Endodermal cell (in vitro differentiated cells): ENCODE measurements at regions not wholly inside any gene's neighbourhood (a gene's known extent, or its start where the extent isn't known, plus 50 kb on each side); places are given as distances from the start of the nearest gene placed in this dataset.

Experiments used
- DNase-seq: peaks from one replicate; pipeline ENCODE4 v3.0.0-alpha.2; 2017
- H3K27ac ChIP-seq: 2 replicates; pipeline ENCODE4 v1.5.1; 2013; ENCODE audit warnings: mild to moderate bottlenecking, low read depth, low read length, moderate library complexity
- H3K27me3 ChIP-seq: 2 replicates; pipeline ENCODE4 v1.6.1; 2013; ENCODE audit warnings: mild to moderate bottlenecking, low read length, moderate library complexity; ENCODE audit not compliant: insufficient read depth, control insufficient read depth, poor library complexity, severe bottlenecking
- H3K36me3 ChIP-seq: 2 replicates; pipeline ENCODE4 v1.7.0; 2013; ENCODE audit warnings: mild to moderate bottlenecking, low read length, moderate library complexity; ENCODE audit not compliant: control insufficient read depth, insufficient read depth
- H3K4me1 ChIP-seq: one replicate; pipeline ENCODE4 v1.7.0; 2013; ENCODE audit warnings: low read length; ENCODE audit not compliant: control insufficient read depth, insufficient read depth
- H3K4me3 ChIP-seq: 2 replicates; pipeline ENCODE4 v1.5.1; 2013; ENCODE audit warnings: mild to moderate bottlenecking, low read length, moderate library complexity
- H3K9ac ChIP-seq: 2 replicates; pipeline ENCODE4 v1.6.1; 2013; ENCODE audit warnings: mild to moderate bottlenecking, low read length, moderate library complexity; ENCODE audit not compliant: poor library complexity, severe bottlenecking; ENCODE audit errors: extremely low read depth
- H3K9me3 ChIP-seq: 2 replicates; pipeline ENCODE4 v1.6.1; 2013; ENCODE audit warnings: mild to moderate bottlenecking, low read length, moderate library complexity; ENCODE audit not compliant: control insufficient read depth
- H3K27ac Mint-ChIP-seq: 2 replicates; pipeline ENCODE4 v1.8.0; 2020; ENCODE audit warnings: mixed read lengths
- H3K27me3 Mint-ChIP-seq: 2 replicates; pipeline ENCODE4 v1.8.0; 2021; ENCODE audit warnings: mild to moderate bottlenecking, mixed read lengths; ENCODE audit not compliant: insufficient read depth
- H3K36me3 Mint-ChIP-seq: 2 replicates; pipeline ENCODE4 v1.8.0; 2020; ENCODE audit warnings: low read depth, mixed read lengths
- H3K4me1 Mint-ChIP-seq: 2 replicates; pipeline ENCODE4 v1.8.0; 2020; ENCODE audit warnings: mixed read lengths
- H3K4me3 Mint-ChIP-seq: 2 replicates; pipeline ENCODE4 v1.8.0; 2020; ENCODE audit warnings: mild to moderate bottlenecking, moderate library complexity, mixed read lengths
- H3K9me3 Mint-ChIP-seq: 2 replicates; pipeline ENCODE4 v1.8.0; 2020; ENCODE audit warnings: mild to moderate bottlenecking, mixed read lengths
- CTCF ChIP-seq: fragments of 200-600 bp; sonication (generic); conservative IDR thresholded peaks from 2 replicates; pipeline ENCODE4 v1.5.0; 2021; ENCODE audit warnings: antibody characterized with exemption, mild to moderate bottlenecking
- WGBS, 2 experiments: methylation state at CpG; one replicate each; pipeline versions ENCODE4 v1.1.5 to v1.1.7; 2013; ENCODE audit warnings: missing lambda C conversion rate in 2 of 2, mixed read lengths in 1 of 2; ENCODE audit not compliant: insufficient coverage in 1 of 2, insufficient read length in 1 of 2; 5-methylcytosine and 5-hydroxymethylcytosine counted together

DNA sequence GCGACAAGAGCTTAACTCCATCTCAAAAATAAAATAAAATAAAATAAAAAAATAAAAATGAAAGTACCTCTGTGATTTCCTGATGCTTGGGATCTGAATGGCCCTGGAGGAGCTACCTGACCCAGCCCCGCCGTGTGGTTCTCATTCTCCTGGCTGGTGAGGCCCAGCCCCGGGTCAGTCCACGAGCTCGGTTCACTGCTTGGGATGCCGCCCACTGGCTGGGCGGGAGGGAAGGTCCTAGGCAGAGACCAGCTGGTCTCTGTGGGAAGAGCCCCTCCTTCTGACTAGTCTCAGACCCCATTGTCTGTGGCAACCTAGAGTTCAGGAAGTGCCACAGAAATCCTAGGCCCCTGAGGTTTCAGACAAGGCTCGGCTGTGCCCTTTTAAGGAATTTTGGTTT lies 55.1 kb upstream of the DLGAP1 start:
- H3K36me3 ChIP-seq, result no peaks in the 10 kb centered on the region
- no peak overlapping the region for H3K27ac Mint-ChIP-seq
- H3K36me3 Mint-ChIP-seq, result no peaks in the 10 kb centered on the region
- no peak overlapping the region for H3K27ac ChIP-seq
- H3K4me1 Mint-ChIP-seq, result no peaks in the 10 kb centered on the region
- H3K4me3 ChIP-seq, result no peak overlapping the region
- no peaks in the 10 kb centered on the region for H3K27me3 ChIP-seq
- no peaks in the 10 kb centered on the region for H3K27me3 Mint-ChIP-seq
- H3K4me1 ChIP-seq, result no peaks in the 10 kb centered on the region
- H3K9me3 Mint-ChIP-seq, result peaks cover 5% of the 10 kb centered on the region
- no peak for TF ChIP-seq CTCF
- peaks cover 6% of the 10 kb centered on the region for H3K9me3 ChIP-seq
- no peak overlapping the region for H3K9ac ChIP-seq
- DNase-seq, result no peak
- H3K4me3 Mint-ChIP-seq, result no peak overlapping the region
- 96 to 100% methylated on average over 3 to 8 of the region's 9 CpGs for WGBS, 2 experiments
